Right lobe of liver (tissue), 4 donors: ENCODE measurements at regions not wholly inside any gene's neighbourhood (a gene's known extent, or its start where the extent isn't known, plus 50 kb on each side); places are given as distances from the start of the nearest gene placed in this dataset.
"Not testable (repeated sequence)": the region's sequence is repeated elsewhere in the genome, so short reads cannot be mapped to it uniquely, and the experiment has no call there.

Experiments used
- CTCF ChIP-seq, 4 donors: fragments of 200-600 bp in 3 of 4; fragments of 450-650 bp in 1 of 4; IDR thresholded peaks; one replicate each; pipeline versions ENCODE4 v1.5.1 to v1.8.0; 2016 to 2022; ENCODE audit warnings: antibody characterized with exemption in 4 of 4, mild to moderate bottlenecking in 2 of 4
- POLR2A ChIP-seq: fragments of 450-650 bp; IDR thresholded peaks from one replicate; pipeline ENCODE4 v1.6.1; 2017; ENCODE audit warnings: antibody characterized with exemption, mild to moderate bottlenecking
- donor health status: DM: no; HTN: no; CAD: no.
- donor health status: DM: no; HTN: no; CAD: no.
- donor health status: DM: no; HTN: yes; CAD: no.

GRCh38 chr13:62729746-62730145 is 1314.1 kb upstream of the PCDH20 start:
- not testable (repeated sequence) for TF ChIP-seq CTCF (IDR thresholded peaks at IDR 0.05); POLR2A
